ENCODE measurements at regions not wholly inside any gene's neighbourhood (a gene's known extent, or its start where the extent isn't known, plus 50 kb on each side); places are given as distances from the start of the nearest gene placed in this dataset.

DNA sequence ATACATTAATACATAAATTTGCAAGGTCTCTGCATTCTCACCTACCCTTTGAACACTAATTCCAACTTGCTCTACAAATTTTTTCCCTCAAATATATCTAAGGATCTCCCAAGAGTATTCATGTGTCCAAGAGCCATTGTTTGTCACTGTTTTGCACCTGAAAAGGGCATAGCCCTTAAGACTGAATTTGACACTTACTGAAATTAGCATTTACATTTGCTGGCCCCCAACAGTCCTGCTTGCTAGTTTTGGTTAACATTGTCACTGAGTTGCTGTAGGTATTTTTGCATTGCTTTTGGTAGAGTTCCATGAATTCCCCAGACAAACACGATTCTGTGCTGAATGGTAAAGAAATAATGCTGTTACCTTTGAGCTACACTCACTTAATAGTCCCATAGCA is 57.3 kb downstream of the KCNA4 start:
- DNase-seq (ENCODE audit: low read depth in 3 of 3, low spot score in 1 of 3): no peak

DNA sequence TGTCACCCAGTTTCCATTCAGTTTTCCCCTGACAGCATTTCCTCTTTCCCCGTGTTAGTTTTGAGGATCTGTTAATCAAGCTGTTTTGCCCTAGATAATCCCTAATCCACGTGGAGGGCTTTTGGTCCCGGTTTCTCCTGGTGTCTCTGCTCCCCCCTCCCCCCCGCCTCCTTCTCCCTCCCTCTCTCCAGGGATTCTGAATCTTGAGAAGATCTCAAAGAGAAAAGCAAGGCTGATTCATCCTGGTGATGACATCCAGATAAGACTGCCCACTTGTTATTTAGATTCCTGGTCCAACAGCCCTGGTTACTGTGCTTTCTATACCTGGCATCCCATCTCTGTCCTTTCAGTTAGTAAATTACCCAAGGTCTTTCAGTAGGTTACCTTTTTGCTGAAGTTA is 59.4 kb downstream of the KCNA4 start:
- no peak for DNase-seq (ENCODE audit: low read depth in 3 of 3, low spot score in 1 of 3)

DNA sequence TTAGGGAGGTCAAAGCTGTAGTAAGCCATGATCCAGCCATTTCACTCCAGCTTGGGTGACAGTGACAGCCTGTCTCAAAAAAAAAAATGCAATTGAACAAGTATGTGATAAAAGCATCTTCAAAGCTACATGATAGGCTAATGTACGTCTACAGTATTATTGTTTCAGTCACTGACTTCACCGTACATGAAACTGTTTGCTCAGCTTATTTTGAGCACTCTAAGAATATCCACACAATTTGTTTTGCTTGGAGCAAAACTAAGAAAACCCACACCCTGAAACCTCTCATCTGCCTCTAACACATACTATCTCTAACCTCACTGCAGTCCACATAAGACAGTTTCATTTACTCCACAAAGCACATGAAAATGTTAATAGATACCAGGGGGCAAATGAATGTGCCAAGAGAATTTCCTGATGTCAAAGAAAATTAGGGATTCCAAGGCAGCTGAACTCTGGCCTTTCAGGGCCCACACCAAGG is 60.7 kb downstream of the KCNA4 start:
- DNase-seq (ENCODE audit: low read depth in 3 of 3, low spot score in 1 of 3): no peak

DNA sequence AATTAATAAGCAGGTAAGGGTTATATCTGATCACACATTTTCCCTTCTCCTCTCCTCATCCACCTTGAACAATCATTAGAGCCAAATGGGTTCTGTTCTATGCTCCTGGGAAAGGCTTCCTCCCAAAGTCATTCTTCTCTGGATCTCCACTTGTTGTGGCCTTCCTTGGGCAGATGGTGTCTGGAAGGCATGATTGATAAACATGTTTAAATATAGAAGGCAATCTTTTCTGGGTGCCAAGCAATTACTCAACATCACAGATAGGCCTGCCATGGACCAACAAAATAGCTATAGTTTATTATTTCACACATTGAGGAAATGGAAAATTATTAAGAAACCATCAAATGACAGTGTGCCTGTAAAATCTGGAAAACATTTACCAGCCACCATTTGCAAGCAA is 73.5 kb downstream of the KCNA4 start:
- no peak for DNase-seq (ENCODE audit: low read depth in 3 of 3, low spot score in 1 of 3)

DNA sequence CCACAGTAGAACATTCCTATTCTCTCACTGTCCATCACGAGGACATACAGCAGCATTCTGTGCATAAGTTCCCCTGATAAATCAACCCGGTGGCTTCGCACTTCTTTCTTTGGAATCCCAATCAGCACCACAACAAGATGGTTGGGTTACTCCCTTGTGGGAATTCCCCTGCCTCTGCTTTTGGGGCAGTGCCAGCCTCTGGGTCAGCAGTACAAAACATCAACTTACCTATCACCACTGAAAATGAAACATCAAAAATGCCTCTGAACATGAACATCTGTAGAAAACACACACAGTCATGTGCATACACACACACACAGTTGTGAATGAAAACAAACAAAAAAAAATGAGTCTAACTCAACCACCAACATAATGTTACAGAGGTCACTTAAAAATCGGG is 79.3 kb downstream of the KCNA4 start:
- no peak for DNase-seq (ENCODE audit: low read depth in 3 of 3, low spot score in 1 of 3)

DNA sequence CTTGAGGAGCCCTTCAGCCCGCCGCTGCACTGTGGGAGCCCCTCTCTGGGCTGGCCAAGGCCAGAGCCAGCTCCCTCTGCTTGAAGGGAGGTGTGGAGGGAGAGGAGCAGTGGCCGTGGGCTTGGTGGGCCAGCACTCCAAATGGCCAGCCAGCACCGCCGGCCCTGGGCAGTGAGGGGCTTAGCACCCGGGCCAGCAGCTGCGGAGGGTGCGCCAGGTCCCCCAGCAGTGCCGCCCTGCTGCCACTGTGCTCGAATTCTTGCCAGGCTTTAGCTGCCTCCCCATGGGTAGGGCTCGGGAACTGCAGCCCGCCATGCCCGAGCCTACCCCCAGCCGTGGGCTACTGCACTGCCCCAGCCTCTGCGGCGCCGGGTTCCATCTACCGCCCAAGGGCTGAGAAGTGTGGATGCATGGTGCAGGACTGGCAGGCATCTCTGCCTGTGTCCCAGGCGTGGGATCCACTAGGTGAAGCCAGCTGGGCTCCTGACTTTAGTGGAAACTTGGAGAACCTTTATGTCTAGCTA is 82.7 kb downstream of the KCNA4 start:
- no peak for DNase-seq (ENCODE audit: low read depth in 3 of 3, low spot score in 1 of 3)

DNA sequence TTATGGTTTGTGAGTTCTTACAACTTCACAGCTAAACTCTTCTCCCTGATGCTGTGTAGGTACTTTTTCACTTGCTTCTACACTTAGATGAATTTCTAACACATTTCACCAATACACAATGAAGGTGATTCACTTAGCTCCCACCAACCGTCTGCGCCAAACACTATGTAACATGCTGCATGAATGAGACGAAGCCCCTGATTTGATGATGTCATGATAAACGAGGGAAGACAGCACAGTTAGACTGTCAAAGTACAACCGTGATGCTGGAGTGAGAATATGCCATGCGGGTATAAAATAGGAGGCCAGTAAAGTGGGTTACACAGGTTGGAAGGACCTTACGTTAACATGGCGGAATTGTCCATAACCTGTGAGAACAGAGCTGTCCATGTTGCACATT is 100.8 kb downstream of the KCNA4 start:
- DNase-seq (ENCODE audit: low read depth in 3 of 3, low spot score in 1 of 3): no peak

DNA sequence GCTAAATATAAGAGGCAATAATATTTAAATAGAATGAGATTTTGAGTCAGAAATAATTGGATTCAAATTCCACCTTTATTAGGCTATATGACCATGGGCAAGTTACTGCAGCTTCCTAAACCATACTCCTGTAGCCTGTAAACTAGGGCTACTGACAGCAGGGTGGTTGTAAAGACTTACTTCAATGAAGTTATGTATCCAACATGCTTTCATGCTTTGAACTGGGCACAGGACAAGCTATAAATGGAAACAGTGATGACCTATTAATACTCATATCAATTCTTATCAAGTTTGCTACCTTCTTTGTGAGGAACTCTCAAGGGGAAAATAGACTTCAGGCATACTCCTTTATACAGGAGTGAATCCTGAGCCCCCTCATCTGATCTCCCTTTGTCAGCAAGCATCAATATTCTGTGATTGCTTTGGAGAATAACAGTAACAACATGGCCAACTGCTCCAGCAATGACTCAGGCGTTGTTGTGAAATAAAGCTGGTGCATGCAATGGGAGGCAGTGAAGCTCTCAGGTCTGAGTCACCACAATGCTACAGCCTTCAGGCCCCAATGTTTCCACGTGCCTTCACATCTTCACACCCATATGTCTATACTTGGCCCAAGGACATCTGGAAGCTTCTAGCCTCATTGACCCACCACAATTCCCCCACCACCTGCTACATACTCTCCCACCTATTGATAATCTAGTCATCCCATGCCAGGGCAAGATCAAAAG is 102.5 kb downstream of the KCNA4 start:
- no peak for DNase-seq (ENCODE audit: low read depth in 3 of 3, low spot score in 1 of 3)

DNA sequence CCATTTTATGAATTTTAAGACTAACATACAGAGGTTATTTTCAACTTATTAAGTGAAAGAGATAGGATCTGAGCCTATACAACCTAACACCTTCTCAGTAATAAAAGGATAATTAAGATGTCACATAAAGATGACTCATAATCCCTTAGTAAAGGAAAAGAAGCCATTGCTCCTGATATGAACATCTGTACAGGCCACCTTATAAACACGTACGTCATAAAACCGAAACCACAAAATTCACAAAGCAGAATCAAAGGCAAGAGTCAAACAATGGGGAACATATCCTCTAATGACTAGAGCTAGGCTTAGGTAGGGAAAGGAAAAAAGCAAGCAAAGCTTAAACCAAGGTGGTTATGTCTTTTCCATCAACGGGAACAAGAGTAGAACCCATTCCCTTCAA is 103.5 kb downstream of the KCNA4 start:
- no peak for DNase-seq (ENCODE audit: low read depth in 3 of 3, low spot score in 1 of 3)

DNA sequence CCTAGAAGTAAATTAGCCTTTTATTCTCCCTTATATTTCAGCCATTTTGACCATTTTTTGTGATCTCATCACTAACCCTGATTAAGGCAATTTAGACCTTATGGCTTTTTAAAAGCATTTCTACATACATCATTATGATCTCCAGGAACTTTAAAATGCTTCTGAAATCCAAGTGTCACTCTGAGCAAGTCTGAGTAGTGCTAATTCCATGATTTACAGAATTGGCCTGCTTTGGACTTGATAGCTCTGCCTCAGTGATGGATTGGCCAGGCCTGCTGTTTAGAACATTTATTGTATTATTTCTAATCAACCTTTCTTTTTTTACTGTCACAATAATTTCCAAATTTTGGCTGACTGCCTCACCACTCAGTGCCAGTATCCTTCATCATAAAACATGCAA is 116.4 kb downstream of the KCNA4 start:
- no peak for DNase-seq (ENCODE audit: low read depth in 3 of 3, low spot score in 1 of 3)

DNA sequence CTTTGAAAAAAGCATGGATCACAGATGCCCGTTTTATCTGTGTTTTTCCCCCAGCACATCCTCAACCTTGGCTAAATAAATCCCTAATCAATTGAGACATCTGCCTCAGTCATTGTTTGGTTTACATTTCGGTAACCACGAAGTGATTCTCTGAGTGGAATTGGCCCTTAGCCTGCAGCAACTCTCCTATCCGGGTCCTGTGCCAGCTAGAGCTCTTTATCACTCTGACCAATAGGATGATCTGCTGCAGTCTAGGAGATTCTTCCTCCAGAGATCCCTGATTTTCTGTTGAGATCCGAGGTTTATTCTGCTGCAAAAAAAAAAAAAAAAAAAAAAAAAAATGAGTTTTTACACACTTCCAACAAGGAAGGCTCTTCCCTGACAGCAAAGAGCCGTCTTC is 137.3 kb downstream of the KCNA4 start:
- no peak for DNase-seq (ENCODE audit: low read depth in 3 of 3, low spot score in 1 of 3)

DNA sequence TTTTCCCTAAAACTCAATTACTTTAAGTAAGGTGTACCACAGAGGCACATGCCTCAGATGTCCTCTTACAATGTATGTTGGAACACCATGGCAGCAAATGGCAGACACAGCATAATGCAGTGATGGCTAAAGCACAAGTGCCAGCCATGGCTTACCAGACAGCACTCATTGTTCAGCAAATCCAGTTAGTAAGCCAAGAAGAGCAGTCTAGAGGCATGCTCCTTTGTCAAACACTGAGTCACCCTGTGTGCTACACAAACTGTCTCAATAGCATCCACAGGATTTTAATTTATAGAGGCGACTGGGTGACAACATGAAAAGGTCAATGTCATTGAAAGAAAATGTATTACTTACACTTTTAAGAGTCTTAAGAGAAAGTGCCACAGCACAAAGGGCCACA is 140.6 kb downstream of the KCNA4 start:
- no peak for DNase-seq (ENCODE audit: low read depth in 3 of 3, low spot score in 1 of 3)

DNA sequence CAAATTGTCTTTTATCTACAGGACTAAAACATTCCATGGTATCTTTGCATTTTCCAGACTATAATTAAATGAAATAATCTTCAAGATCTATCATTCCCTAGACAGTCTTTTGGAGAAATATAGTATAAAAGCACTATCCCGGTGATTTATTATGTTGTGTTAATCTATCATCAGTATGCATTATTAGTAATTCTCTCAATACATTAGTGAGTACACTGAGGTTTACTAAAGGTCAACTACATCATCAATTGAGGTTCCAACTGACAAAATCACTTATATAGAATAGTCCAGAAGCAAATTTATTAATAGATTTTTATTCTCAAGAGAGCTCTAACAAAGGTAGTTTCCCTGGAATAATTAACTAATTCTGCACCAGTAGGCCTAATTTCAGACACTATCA is 169.6 kb downstream of the KCNA4 start:
- no peak for DNase-seq (ENCODE audit: low read depth in 3 of 3, low spot score in 1 of 3)

DNA sequence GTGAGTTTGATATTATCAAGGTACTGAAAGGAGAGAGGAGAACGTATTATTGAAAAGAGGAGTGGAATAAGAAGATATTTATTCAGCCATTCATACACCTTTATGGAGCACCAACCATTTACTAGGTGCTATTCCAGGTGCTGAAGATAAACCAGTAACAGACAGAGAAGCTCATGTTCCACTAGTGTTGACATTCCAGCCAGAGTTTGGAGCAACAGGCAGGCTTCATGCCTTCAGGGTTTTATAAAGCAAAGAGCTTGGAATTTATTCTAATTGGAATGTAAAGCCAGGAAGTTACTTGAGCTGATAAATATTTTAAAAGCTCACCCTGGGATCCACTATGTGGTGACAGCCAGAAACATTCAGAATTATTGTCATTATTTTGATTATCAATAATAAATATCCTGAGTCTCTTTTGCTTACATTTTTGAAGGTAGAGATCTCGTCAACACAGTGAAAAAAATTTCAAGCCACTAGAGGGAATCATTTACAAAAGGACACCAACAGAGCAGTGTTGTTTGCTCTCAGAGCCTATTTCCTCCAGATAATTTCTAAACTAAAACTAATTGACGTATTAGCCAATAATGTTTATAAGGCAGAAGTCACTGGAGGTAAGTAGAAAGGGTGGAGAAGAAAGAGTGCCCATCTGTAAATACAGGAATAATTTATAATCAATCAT is 172.0 kb downstream of the KCNA4 start:
- no peak for DNase-seq (ENCODE audit: low read depth in 3 of 3, low spot score in 1 of 3)

DNA sequence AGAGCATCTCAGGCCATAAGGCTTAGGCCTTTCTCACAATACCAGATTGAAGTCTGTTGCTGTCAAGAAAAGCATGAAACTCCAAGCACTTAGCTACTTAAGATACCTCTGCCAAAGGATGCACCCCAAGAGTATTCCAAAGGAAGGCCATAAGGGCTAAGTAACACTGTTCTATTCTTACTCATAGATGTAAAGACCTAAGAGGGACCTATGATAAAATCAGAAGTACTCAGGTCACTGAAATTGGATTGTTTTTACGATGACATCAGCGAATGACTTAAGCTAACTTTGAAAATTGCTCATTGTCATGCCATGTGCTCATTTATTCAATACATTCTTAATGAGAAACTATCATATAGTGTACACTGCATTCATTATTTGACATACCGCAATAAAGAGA is 172.8 kb downstream of the KCNA4 start:
- no peak for DNase-seq (ENCODE audit: low read depth in 3 of 3, low spot score in 1 of 3)

DNA sequence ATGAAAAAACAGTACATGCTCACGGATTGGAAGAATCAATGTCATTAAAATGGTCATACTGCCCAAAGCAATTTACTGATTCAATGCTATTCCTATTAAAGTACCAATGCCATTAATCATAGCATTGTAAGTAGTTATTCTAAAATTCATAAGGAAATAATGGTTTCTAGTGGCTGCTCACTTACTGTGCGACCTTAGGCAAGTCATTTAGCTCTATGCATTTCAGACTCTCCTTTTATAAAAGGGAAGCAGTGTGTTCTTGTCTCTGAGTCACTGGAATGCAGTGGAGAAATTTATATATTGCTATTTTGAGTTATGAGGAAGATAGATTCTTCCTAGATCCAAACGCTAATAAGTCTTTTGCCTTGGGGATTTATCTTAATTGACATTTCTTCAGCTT is 174.8 kb downstream of the KCNA4 start:
- DNase-seq (ENCODE audit: low read depth in 3 of 3, low spot score in 1 of 3): no peak

DNA sequence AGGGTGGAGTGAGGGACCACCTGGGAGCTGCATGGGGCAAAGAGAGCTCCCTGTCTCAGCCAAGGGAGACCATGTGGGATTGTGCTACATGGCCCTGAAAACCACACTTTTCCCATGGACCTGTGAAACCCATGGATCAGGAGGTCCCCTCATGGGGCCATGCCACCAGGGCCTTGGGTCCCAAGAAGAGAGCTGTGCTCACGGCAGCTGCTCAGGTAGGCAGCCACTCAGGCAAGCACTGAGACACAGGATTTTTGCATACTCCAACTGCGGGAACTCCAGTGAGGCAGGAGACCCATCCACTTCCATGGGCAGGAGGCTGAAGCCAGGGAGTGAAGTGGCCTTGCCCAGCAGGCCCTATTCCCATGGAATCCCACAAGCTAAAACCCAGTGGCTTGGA is 190.0 kb downstream of the KCNA4 start:
- no peak for DNase-seq (ENCODE audit: low read depth in 3 of 3, low spot score in 1 of 3)

DNA sequence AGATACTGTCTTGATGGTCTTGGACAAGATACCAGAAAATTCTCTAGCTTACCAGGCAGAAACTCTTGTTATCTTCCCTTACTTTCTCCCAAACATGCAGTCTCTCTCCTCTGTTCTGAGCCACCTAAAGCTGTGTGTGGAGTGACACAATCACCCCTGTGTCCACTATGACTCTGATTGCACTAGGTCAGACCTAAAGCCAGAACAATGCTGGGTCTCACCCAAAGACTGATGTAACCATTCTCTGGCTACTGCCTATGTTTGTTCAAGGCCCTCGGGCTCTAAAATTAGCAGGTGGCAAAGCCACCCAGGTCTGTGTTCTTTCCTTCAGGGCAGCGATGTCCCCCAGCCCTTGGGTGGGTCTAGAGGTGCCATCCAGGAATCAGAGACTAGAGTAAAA is 200.5 kb downstream of the KCNA4 start:
- no peak for DNase-seq (ENCODE audit: low read depth in 3 of 3, low spot score in 1 of 3)

DNA sequence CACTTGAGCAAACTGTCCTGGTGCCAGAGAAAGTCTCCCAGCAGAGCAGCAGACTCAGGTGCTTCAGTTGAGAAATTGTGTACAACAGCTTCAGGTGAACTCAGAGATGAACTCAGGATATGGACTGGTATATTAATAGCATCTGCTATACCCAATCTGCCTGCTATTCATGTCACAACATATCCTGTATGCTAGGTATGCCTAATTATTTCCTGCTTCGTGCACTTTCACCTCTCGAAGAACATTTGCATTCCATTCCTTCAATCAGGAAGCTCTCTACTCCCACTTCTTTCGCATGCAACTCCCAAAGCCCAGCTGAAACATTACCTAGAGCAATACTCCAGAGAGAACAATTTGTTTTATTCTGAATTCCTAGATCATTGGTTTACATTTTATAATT is 207.7 kb downstream of the KCNA4 start:
- no peak for DNase-seq (ENCODE audit: low read depth in 3 of 3, low spot score in 1 of 3)

DNA sequence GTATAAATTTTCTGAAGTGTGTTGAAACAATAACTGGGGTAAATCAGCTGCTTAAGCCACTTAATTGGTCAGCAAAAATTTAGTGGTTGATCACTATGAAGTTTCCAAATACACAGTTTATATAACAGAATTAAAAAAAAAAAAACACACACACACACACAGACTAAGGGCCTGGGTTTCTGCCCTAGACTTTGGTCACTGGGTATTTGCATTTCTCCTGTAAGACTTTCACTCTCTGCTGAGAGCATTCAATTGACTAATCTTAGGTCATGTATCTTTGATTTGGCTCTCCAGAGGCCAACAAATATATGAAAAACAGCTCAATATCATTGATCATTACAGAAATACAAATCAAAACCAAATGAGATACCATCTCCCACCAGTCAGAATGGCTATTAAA is 214.3 kb downstream of the KCNA4 start:
- no peak for DNase-seq (ENCODE audit: low read depth in 3 of 3, low spot score in 1 of 3)

DNA sequence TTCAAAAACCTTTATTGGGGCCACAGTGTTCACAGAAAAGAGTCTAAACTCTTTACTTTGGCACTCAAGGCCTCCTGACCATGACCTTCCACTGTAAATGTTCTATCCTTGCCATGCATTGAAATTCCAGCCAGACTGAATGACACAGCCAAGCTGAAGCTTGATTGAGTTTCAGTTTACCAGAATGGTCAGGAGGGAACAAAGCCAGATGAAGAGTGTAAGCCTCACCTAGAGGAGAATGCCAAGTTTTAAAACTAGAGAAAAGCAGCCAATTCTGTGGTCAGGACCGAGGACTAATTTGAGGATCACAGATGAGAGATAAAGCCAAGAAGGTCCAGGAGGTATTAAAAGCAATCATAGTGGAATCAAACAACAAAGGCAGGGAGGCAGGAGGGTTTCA is 215.3 kb downstream of the KCNA4 start:
- DNase-seq (ENCODE audit: low read depth in 3 of 3, low spot score in 1 of 3): no peak

DNA sequence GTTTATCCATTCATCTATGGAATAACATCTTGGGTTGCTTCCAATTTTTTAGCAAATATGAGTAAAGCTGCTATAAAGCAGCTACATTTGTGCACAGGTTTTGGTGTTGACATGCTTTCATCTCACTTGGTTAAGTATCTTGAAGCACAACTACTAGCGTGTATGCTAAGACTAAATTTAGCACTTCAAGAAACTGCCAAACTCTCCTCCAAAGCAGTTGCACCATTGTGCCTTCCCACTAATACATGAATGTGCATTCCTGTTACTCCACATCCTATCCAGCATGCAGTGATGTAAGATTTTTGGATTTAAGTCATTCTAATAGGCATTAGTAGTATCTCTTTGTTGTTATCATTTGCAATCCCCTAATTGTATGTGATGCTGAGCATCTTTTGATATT is 230.7 kb downstream of the KCNA4 start:
- no peak for DNase-seq (ENCODE audit: low read depth in 3 of 3, low spot score in 1 of 3)

DNA sequence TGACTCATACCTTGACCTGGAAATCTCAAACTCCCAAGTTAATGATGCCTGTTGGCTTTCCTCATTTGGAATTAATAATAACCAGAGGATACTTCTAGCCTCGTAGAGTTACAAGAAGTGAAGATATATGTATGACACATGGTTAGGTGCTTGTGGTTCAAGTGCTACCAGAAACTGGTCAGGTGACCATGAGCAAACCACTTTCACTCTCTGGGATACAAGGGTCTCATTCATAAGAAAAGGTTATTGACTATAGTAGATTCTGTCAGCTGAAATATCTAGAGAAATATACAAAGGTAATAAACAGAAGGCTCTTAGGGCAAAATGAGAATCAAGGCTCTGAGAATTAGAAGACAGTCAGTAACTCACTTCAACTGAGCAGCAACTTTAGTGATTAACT is 233.3 kb downstream of the KCNA4 start:
- DNase-seq (ENCODE audit: low read depth in 3 of 3, low spot score in 1 of 3): no peak
